ENCODE measurements at regions not wholly inside any gene's neighbourhood (a gene's known extent, or its start where the extent isn't known, plus 50 kb on each side); places are given as distances from the start of the nearest gene placed in this dataset.
"Not testable (repeated sequence)": the region's sequence is repeated elsewhere in the genome, so short reads cannot be mapped to it uniquely, and the experiment has no call there.

GRCh38 chr6:155530219-155530834, 74.7 kb upstream of the NOX3 start:
- H3K4me2 ChIP-seq: no peak overlapping the region
- H2AFZ ChIP-seq (replicated peaks): no peak overlapping the region
- no peaks in the 10 kb centered on the region for H4K20me1 ChIP-seq (ENCODE audit: low read depth)
- H3K36me3 ChIP-seq: no peaks in the 10 kb centered on the region
- TF ChIP-seq EZH2phosphoT487 (IDR thresholded peaks at IDR 0.05) (no peak), EZH2 (IDR thresholded peaks at IDR 0.05) (no peak), CTCF (IDR thresholded peaks at IDR 0.05) (peak; percentile 74)
- Mint-ChIP-seq H3K27ac (no peak overlapping the region), H3K4me1 (no peaks in the 10 kb centered on the region), H3K27me3 (ENCODE audit: insufficient read depth, low read depth) (no peaks in the 10 kb centered on the region), H3K36me3 (peaks cover 2% of the 10 kb centered on the region), H3K9me3 (peaks cover 12% of the 10 kb centered on the region), H3K4me3 (no peak overlapping the region)
- H3K9me3 ChIP-seq (ENCODE audit: low read depth): no peaks in the 10 kb centered on the region
- no peaks in the 10 kb centered on the region for H3K79me2 ChIP-seq (ENCODE audit: low read depth)
- H3K9ac ChIP-seq: no peak overlapping the region
- no peaks in the 10 kb centered on the region for H3K27me3 ChIP-seq
- no peaks in the 10 kb centered on the region for H3K4me1 ChIP-seq
- no peak overlapping the region for H3K27ac ChIP-seq
- H3F3A ChIP-seq (ENCODE audit: low read depth): no peaks in the 10 kb centered on the region
- DNase-seq (ENCODE audit: low spot score): peak; percentile 33
- H3K4me3 ChIP-seq: no peak overlapping the region

GRCh38 chr6:155529814-155530213, 74.2 kb upstream of the NOX3 start:
- not testable (repeated sequence) for H3K9me3 ChIP-seq (ENCODE audit: low read depth); H3K4me2 ChIP-seq; H3K4me1 ChIP-seq; DNase-seq (ENCODE audit: low spot score); H3K36me3 ChIP-seq; H4K20me1 ChIP-seq (ENCODE audit: low read depth); H3K27ac ChIP-seq; H3K9ac ChIP-seq; H3K4me1 Mint-ChIP-seq; H3K27ac Mint-ChIP-seq; H3K79me2 ChIP-seq (ENCODE audit: low read depth); H2AFZ ChIP-seq (replicated peaks); H3K27me3 Mint-ChIP-seq (ENCODE audit: insufficient read depth, low read depth); H3K27me3 ChIP-seq; H3F3A ChIP-seq (ENCODE audit: low read depth); H3K4me3 ChIP-seq; H3K4me3 Mint-ChIP-seq; H3K36me3 Mint-ChIP-seq
- peaks cover 12% of the 10 kb centered on the region for H3K9me3 Mint-ChIP-seq

GRCh38 chr6:155528982-155529453, 73.4 kb upstream of the NOX3 start:
- TF ChIP-seq CTCF (IDR thresholded peaks at IDR 0.05): no peak
- TF ChIP-seq EZH2phosphoT487 (IDR thresholded peaks at IDR 0.05): no peak
- TF ChIP-seq EZH2 (IDR thresholded peaks at IDR 0.05): no peak
- DNase-seq (ENCODE audit: low spot score): no peak
- H3K4me1 Mint-ChIP-seq: peaks cover 5% of the 10 kb centered on the region
- no peaks in the 10 kb centered on the region for H3K36me3 Mint-ChIP-seq
- Histone ChIP-seq H3K9ac (no peak overlapping the region), H3K4me2 (no peak overlapping the region), H3F3A (ENCODE audit: low read depth) (no peaks in the 10 kb centered on the region), H3K4me1 (peaks cover 2% of the 10 kb centered on the region), H3K79me2 (ENCODE audit: low read depth) (no peaks in the 10 kb centered on the region), H3K36me3 (no peaks in the 10 kb centered on the region), H3K27me3 (no peaks in the 10 kb centered on the region), H4K20me1 (ENCODE audit: low read depth) (no peaks in the 10 kb centered on the region), H3K27ac (no peak overlapping the region), H3K4me3 (no peak overlapping the region), H3K9me3 (ENCODE audit: low read depth) (no peaks in the 10 kb centered on the region), H2AFZ (replicated peaks) (no peak overlapping the region)
- H3K27me3 Mint-ChIP-seq (ENCODE audit: insufficient read depth, low read depth): no peaks in the 10 kb centered on the region
- no peak overlapping the region for H3K4me3 Mint-ChIP-seq
- peaks cover 10% of the 10 kb centered on the region for H3K9me3 Mint-ChIP-seq
- no peak overlapping the region for H3K27ac Mint-ChIP-seq

- no peak for DNase-seq (ENCODE audit: low spot score)
Observed at GRCh38 chr6:155528335-155528734, 72.7 kb upstream of the NOX3 start.

More at GRCh38 chr6:155528335-155528734, 72.7 kb upstream of the NOX3 start:
- Histone ChIP-seq H3K4me2 (no peak overlapping the region), H3K4me3 (no peak overlapping the region), H3K27me3 (no peaks in the 10 kb centered on the region), H4K20me1 (ENCODE audit: low read depth) (no peaks in the 10 kb centered on the region), H3K36me3 (no peaks in the 10 kb centered on the region), H3K4me1 (peaks cover 9% of the 10 kb centered on the region), H3K79me2 (ENCODE audit: low read depth) (no peaks in the 10 kb centered on the region), H3K27ac (no peak overlapping the region), H3F3A (ENCODE audit: low read depth) (no peaks in the 10 kb centered on the region), H2AFZ (replicated peaks) (no peak overlapping the region), H3K9ac (no peak overlapping the region), H3K9me3 (ENCODE audit: low read depth) (no peaks in the 10 kb centered on the region)
- peaks cover 6% of the 10 kb centered on the region for H3K9me3 Mint-ChIP-seq
- no peak overlapping the region for H3K27ac Mint-ChIP-seq
- peaks cover 10% of the 10 kb centered on the region for H3K4me1 Mint-ChIP-seq
- TF ChIP-seq CTCF (IDR thresholded peaks at IDR 0.05) (no peak), EZH2 (IDR thresholded peaks at IDR 0.05) (no peak), EZH2phosphoT487 (IDR thresholded peaks at IDR 0.05) (no peak)
- H3K4me3 Mint-ChIP-seq: no peak overlapping the region
- no peaks in the 10 kb centered on the region for H3K36me3 Mint-ChIP-seq
- no peaks in the 10 kb centered on the region for H3K27me3 Mint-ChIP-seq (ENCODE audit: insufficient read depth, low read depth)

Data from neural progenitor cell (in vitro differentiated cells).